IPS-20b (cell line): ENCODE measurements at regions not wholly inside any gene's neighbourhood (a gene's known extent, or its start where the extent isn't known, plus 50 kb on each side); places are given as distances from the start of the nearest gene placed in this dataset.

Experiments used
- H3K27ac ChIP-seq: one replicate; pipeline ENCODE4 v1.5.1; 2013; ENCODE audit warnings: low read length
- H3K27me3 ChIP-seq: 2 replicates; pipeline ENCODE4 v1.6.1; 2013; ENCODE audit warnings: mild to moderate bottlenecking, low read length, inconsistent platforms; ENCODE audit not compliant: insufficient read depth
- H3K36me3 ChIP-seq: 2 replicates; pipeline ENCODE4 v1.6.1; 2013; ENCODE audit warnings: low read depth, mild to moderate bottlenecking, inconsistent platforms, low read length, moderate library complexity; ENCODE audit not compliant: insufficient read depth
- H3K4me1 ChIP-seq: 2 replicates; pipeline ENCODE4 v1.6.1; 2013; ENCODE audit warnings: mild to moderate bottlenecking, control low read depth, inconsistent platforms, low read length, moderate library complexity; ENCODE audit not compliant: insufficient read depth
- H3K4me3 ChIP-seq: 2 replicates; pipeline ENCODE4 v1.5.1; 2013; ENCODE audit warnings: mild to moderate bottlenecking, low read length, inconsistent platforms
- H3K9ac ChIP-seq: 2 replicates; pipeline ENCODE4 v1.6.1; 2013; ENCODE audit warnings: low read depth, mild to moderate bottlenecking, inconsistent platforms, low read length, moderate library complexity
- H3K9me3 ChIP-seq: 2 replicates; pipeline ENCODE4 v1.6.1; 2013; ENCODE audit warnings: mild to moderate bottlenecking, low read depth, low read length, inconsistent platforms; ENCODE audit not compliant: insufficient read depth

GRCh38 chr13:111952032-111952431 lies 114.9 kb upstream of the SOX1 start:
- Histone ChIP-seq H3K36me3 (no peaks in the 10 kb centered on the region), H3K27me3 (no peaks in the 10 kb centered on the region), H3K9ac (no peak overlapping the region), H3K27ac (no peak overlapping the region), H3K4me1 (no peaks in the 10 kb centered on the region), H3K4me3 (no peak overlapping the region), H3K9me3 (0 out of 2 replicates have a peak, but pooled peaks cover 5% of the 10 kb centered on the region)

GRCh38 chr13:111952814-111953213 lies 114.1 kb upstream of the SOX1 start:
- H3K36me3 ChIP-seq, result no peaks in the 10 kb centered on the region
- H3K4me1 ChIP-seq, result no peaks in the 10 kb centered on the region
- H3K27me3 ChIP-seq, result no peaks in the 10 kb centered on the region
- H3K27ac ChIP-seq, result no peak overlapping the region
- H3K9me3 ChIP-seq, result 0 out of 2 replicates have a peak, but pooled peaks cover 5% of the 10 kb centered on the region
- H3K4me3 ChIP-seq, result no peak overlapping the region
- no peak overlapping the region for H3K9ac ChIP-seq

DNA sequence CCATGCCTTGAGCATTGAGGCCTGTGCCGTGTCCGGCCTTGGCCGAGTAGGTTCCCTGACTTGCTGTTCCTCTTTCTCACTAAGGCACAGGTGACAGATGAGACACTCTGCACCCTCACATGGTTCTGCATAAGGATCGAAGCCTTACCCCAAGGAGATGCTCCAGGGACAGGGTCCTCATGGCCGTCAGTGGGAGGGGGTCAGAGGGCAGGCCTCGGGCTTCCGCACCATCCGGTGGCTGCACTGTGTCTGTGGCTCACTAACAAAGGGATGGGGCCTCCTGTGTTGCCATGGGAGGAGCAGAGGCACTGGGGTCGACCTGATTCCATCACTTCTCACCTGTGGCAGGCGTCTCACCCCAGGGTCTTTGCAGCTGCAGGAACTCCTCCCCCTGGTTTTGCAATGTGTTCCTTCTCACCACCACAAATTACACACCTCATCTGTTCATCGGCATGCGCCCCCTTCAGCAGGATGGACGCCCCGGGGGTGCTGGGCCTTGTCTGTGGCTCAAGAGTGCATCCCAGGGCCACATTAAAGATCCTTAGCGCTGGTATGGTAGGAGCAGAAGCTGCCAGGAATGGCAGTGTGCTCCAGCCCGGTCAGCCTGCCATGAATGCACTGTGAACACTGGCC lies 113.3 kb upstream of the SOX1 start:
- Histone ChIP-seq H3K4me1 (no peaks in the 10 kb centered on the region), H3K9ac (no peak overlapping the region)

GRCh38 chr13:111954661-111955411 lies 112.1 kb upstream of the SOX1 start:
- no peaks in the 10 kb centered on the region for H3K27me3 ChIP-seq
- H3K9me3 ChIP-seq, result 0 out of 2 replicates have a peak, but pooled peaks cover 5% of the 10 kb centered on the region
- H3K36me3 ChIP-seq, result no peaks in the 10 kb centered on the region
- H3K4me1 ChIP-seq, result no peaks in the 10 kb centered on the region
- no peak overlapping the region for H3K27ac ChIP-seq
- no peak overlapping the region for H3K9ac ChIP-seq
- H3K4me3 ChIP-seq, result no peak overlapping the region

More for the DNA sequence above, 113.3 kb upstream of the SOX1 start:
- H3K27ac ChIP-seq, result no peak overlapping the region
- H3K9me3 ChIP-seq, result 0 out of 2 replicates have a peak, but pooled peaks cover 5% of the 10 kb centered on the region
- H3K36me3 ChIP-seq, result no peaks in the 10 kb centered on the region
- H3K27me3 ChIP-seq, result no peaks in the 10 kb centered on the region
- H3K4me3 ChIP-seq, result no peak overlapping the region

- Histone ChIP-seq H3K9ac (no peak overlapping the region), H3K4me1 (no peaks in the 10 kb centered on the region), H3K9me3 (0 out of 2 replicates have a peak, but pooled peaks cover 5% of the 10 kb centered on the region), H3K27ac (no peak overlapping the region), H3K36me3 (no peaks in the 10 kb centered on the region), H3K27me3 (no peaks in the 10 kb centered on the region), H3K4me3 (no peak overlapping the region)
These were observed 111.4 kb upstream of the SOX1 start for GRCh38 chr13:111955412-111956065.

DNA sequence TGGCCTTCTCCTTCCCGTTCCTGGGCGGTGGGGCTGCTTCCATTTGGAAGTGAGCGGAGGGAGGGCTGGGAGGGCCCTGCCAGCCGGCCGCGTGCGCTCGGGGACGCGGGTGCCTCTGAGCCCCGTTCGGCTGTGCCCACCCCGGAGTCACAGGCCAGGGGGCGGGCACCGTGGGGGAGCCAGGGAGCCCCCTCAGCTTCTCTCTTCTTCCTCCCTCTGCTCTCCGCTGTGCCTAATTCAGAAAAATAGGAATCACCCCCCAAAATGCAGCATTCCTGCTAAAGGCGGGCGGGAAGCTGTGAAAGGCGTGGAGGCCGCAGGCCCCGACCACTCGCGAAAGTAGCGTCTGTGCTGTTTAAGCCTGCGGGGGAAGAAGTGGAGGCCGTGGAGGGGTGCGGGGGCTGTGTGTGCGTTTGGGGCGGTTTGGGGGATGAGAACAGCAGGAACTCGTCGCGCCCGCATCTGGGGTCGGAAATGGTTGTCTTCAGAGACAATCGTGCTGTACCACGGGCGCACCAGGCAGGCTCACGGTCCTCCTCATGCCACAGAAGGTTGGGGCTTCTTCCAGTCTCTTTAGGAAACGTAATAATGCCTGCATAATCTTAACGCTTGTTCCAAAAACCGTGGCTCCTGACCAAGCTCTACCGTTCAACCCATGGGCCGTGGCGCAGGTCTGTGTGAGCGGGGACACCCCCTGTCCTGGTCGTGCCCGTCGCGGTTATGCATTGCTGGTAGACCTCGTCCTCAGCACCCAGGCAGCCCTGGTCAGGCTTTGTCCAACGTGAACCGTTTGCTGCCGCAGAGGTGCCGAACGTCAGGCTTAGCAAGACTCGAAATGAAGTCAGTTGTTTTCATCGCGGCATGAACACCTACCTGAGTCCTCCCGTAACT lies 110.4 kb upstream of the SOX1 start:
- Histone ChIP-seq H3K9me3 (no peaks in the 10 kb centered on the region), H3K27me3 (no peaks in the 10 kb centered on the region), H3K36me3 (no peaks in the 10 kb centered on the region), H3K9ac (no peak overlapping the region), H3K27ac (no peak overlapping the region), H3K4me1 (no peaks in the 10 kb centered on the region), H3K4me3 (no peak overlapping the region)

- H3K4me1 ChIP-seq, result no peaks in the 10 kb centered on the region
- H3K4me3 ChIP-seq, result no peak overlapping the region
- no peaks in the 10 kb centered on the region for H3K9me3 ChIP-seq
- H3K27me3 ChIP-seq, result no peaks in the 10 kb centered on the region
- H3K36me3 ChIP-seq, result no peaks in the 10 kb centered on the region
- no peak overlapping the region for H3K27ac ChIP-seq
- no peak overlapping the region for H3K9ac ChIP-seq
These were observed 109.0 kb upstream of the SOX1 start for GRCh38 chr13:111957913-111958450.

- Histone ChIP-seq H3K9me3 (no peaks in the 10 kb centered on the region), H3K27ac (no peak overlapping the region), H3K9ac (no peak overlapping the region), H3K4me3 (no peak overlapping the region), H3K27me3 (no peaks in the 10 kb centered on the region), H3K36me3 (no peaks in the 10 kb centered on the region), H3K4me1 (no peaks in the 10 kb centered on the region)
These were observed 108.1 kb upstream of the SOX1 start for GRCh38 chr13:111958612-111959395.

DNA sequence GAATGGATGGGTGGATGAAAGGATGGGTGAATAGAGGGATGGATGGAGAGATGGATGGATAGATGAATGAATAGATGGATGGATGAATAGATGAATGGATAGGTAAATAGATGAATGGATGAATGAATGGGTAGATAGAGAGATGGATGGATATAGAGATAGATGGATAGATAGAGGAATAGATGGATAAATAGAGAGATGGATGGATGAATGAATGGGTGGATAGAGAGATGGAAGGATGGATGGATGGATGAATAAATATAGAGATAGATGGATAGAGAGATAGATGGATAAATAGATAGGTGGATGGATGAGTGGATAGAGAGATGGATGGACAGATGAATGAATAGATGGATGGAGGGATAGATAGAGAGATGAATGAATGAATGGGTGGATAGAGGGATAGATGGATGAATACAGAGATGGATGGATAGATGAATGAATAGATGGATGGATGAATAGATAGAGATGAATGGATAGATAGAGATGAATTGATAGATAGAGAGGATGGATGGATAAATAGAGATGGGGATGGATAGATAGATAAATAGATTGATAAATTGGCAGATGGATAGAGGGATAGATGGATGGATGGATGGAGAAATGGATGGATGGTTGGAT lies 106.7 kb upstream of the SOX1 start:
- Histone ChIP-seq H3K27me3 (no peaks in the 10 kb centered on the region), H3K9ac (no peak overlapping the region), H3K4me3 (no peak overlapping the region), H3K36me3 (no peaks in the 10 kb centered on the region), H3K27ac (no peak overlapping the region), H3K9me3 (no peaks in the 10 kb centered on the region), H3K4me1 (no peaks in the 10 kb centered on the region)

DNA sequence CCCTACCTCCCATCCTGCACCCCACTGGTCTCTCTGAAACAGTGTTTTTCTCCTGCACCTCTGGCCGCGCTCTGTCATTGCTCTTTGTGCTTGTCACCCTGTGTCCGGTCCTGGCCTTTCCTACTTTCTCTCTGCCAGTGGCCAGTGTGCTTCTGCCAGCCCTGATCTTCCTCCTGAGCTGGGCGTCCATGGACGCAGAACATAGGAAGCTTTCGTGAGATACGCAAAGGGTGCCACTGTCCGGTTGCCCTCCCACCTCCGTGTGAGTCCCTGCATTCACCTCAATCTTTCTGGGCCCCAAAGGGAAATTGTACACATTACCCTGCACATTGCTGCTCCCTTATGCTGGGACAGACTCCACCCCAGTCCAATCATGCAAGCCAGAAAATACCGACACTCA lies 105.7 kb upstream of the SOX1 start:
- H3K27ac ChIP-seq, result no peak overlapping the region
- no peaks in the 10 kb centered on the region for H3K27me3 ChIP-seq
- no peak overlapping the region for H3K9ac ChIP-seq
- no peak overlapping the region for H3K4me3 ChIP-seq
- H3K36me3 ChIP-seq, result no peaks in the 10 kb centered on the region
- no peaks in the 10 kb centered on the region for H3K9me3 ChIP-seq
- H3K4me1 ChIP-seq, result no peaks in the 10 kb centered on the region
